Dedifferentiated amniotic fluid mesenchymal stem cell (primary cell): ENCODE measurements at regions not wholly inside any gene's neighbourhood (a gene's known extent, or its start where the extent isn't known, plus 50 kb on each side); places are given as distances from the start of the nearest gene placed in this dataset.
"Not testable (repeated sequence)": the region's sequence is repeated elsewhere in the genome, so short reads cannot be mapped to it uniquely, and the experiment has no call there.

Experiments used
- DNase-seq: peaks from one replicate; pipeline ENCODE4 v3.0.0-alpha.2; 2016; ENCODE audit errors: extremely low spot score

- DNase-seq: no peak
These were observed 74.2 kb downstream of the APOBEC1 start for GRCh38 chr12:7591531-7591930.

- DNase-seq: not testable (repeated sequence)
These were observed 75.6 kb downstream of the APOBEC1 start for GRCh38 chr12:7590085-7590484.

GRCh38 chr12:7588742-7589329 lies 76.9 kb downstream of the APOBEC1 start:
- DNase-seq: not testable (repeated sequence)

- not testable (repeated sequence) for DNase-seq
These were observed 80.6 kb upstream of the CD163 start for GRCh38 chr12:7584137-7584536.

GRCh38 chr12:7583471-7583870 lies 79.9 kb upstream of the CD163 start:
- no peak for DNase-seq

- DNase-seq: no peak
These were observed 79.2 kb upstream of the CD163 start for GRCh38 chr12:7582796-7583195.

- no peak for DNase-seq
These were observed 78.0 kb upstream of the CD163 start for GRCh38 chr12:7581625-7582024.

GRCh38 chr12:7581046-7581445 lies 77.5 kb upstream of the CD163 start:
- no peak for DNase-seq

- DNase-seq: no peak
These were observed 67.7 kb upstream of the CD163 start for GRCh38 chr12:7571257-7571656.

- DNase-seq: no peak
These were observed 53.6 kb upstream of the CD163 start for GRCh38 chr12:7557227-7557626.

GRCh38 chr12:7555752-7556151 lies 52.2 kb upstream of the CD163 start:
- peak; percentile 71 for DNase-seq

- not testable (repeated sequence) for DNase-seq
These were observed 51.3 kb upstream of the CD163 start for GRCh38 chr12:7554831-7555230.
